Jurkat, Clone E6-1 (cell line): ENCODE measurements at regions not wholly inside any gene's neighbourhood (a gene's known extent, or its start where the extent isn't known, plus 50 kb on each side); places are given as distances from the start of the nearest gene placed in this dataset.
"Not testable (repeated sequence)": the region's sequence is repeated elsewhere in the genome, so short reads cannot be mapped to it uniquely, and the experiment has no call there.

ENCODE experiments used
- DNase-seq: peaks from one replicate; pipeline ENCODE4 v3.0.0-alpha.2; 2011; ENCODE audit warnings: low read depth, low spot score
- H3K4me3 ChIP-seq: 2 replicates; pipeline ENCODE4 v1.5.1; 2011; ENCODE audit warnings: mild to moderate bottlenecking, low read length, control low read depth, moderate library complexity

- H3K4me3 ChIP-seq: no peak overlapping the region
- DNase-seq: no peak
These were observed 147.7 kb downstream of the COG6 start for GRCh38 chr13:39803156-39803555.

- H3K4me3 ChIP-seq: no peak overlapping the region
These were observed 148.4 kb downstream of the COG6 start for GRCh38 chr13:39803851-39804250.

DNA sequence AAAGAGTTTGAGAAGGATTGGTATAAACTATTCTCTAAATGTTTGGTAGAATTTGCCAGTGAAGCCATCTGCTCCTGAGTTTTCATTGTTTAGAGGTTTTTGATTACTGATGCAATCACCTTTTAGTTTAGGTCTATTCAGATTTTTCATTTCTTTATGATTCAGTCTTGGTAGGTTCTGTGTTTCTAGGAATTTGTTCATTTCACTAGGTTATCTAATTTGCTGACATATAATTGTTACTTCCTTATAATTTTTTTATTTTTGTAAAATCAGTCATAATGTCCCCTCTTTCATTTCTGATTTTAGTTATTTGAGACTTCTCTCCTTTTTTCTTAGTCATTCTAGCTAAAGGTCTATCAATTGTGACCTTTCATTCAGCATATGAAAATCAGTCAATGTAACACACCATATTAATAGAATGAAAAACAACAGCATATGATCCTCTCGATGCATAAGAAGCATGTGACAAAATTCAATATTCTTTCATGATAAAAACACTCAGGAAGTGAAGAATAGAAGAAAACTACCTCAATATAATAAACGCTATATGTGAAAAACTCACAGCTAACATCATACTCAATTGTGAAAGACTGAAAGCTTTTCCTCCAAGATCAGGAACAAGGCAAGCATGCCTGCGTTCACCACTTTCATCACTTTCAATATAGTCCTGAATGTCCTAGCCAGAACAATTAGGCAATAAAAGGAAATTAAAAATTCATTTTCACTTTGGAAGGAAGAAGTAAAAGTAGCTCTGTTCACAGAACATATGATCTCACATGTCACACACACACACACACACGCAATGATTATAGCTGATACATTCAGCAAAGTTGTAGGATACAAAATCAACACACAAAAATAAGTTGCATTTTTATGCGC is 149.1 kb downstream of the COG6 start:
- no peak overlapping the region for H3K4me3 ChIP-seq
- DNase-seq: no peak

More at GRCh38 chr13:39803851-39804250, 148.4 kb downstream of the COG6 start:
- no peak for DNase-seq

GRCh38 chr13:39809466-39809865 is 154.0 kb downstream of the COG6 start:
- no peak for DNase-seq
- H3K4me3 ChIP-seq: no peak overlapping the region

GRCh38 chr13:39810091-39810877 is 154.8 kb downstream of the COG6 start:
- H3K4me3 ChIP-seq: no peak overlapping the region
- no peak for DNase-seq

GRCh38 chr13:39811051-39811450 is 155.6 kb downstream of the COG6 start:
- no peak overlapping the region for H3K4me3 ChIP-seq

DNA sequence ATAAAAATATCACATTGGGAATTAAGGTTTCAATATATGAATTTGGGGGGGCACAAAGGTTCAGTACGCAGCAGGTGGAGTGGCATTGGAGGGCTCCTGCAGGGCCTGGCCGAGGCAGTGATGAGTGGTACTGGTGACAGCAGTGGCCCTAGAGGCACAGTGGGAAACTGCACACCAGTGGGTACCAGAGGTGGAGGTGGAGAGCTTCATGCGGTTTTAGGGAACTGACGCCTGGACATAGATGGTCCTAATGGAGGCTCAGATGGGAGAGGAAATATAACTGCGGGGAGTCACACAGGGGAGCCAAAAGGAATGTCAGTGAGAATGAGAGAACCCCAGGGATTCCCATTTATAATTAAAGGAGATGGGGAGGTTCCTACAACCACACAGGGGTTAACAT is 156.2 kb downstream of the COG6 start:
- DNase-seq: no peak
- no peak overlapping the region for H3K4me3 ChIP-seq

More at GRCh38 chr13:39811051-39811450, 155.6 kb downstream of the COG6 start:
- DNase-seq: no peak

DNA sequence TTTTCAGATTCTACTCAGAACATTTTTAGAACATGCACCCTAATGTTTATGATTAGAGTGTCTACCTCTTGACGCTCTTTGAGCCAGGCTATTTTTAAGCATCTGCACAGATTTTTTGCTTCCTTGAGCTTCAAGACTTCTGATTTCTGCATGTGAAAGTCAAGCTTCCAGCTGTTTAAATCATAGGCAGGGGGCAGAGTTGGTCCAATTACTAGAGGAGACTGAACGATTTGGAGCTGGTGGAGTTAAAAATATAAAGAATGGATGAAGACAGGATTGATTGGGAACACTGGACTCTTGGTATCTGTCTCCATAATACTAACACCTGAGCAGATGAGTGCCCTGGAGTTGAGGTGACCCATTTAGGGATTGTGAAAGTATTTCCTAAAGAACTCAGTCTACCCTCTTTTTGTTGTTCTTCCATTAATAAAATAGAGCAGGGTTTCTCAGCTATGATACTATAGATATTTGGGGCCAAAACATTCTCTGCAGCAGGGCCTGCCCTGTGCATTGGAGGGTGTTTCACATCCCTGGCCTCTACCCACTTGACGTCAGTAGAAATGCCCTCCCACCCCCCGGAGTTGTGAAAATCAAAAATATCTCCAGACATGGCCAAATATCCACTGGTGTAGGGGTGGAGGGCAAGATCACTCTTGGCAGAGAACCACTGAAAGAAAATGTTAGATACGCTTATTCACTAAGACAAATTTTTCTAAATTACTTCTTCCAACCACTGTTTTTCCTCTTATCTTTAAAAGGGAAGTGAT is 160.1 kb downstream of the COG6 start:
- H3K4me3 ChIP-seq: no peak overlapping the region
- DNase-seq: no peak

- no peak overlapping the region for H3K4me3 ChIP-seq
- no peak for DNase-seq
These were observed 161.5 kb downstream of the COG6 start for GRCh38 chr13:39816936-39817335.

GRCh38 chr13:39818953-39819352 is 163.5 kb downstream of the COG6 start:
- DNase-seq: no peak
- no peak overlapping the region for H3K4me3 ChIP-seq

GRCh38 chr13:39820606-39821005 is 165.1 kb downstream of the COG6 start:
- H3K4me3 ChIP-seq: no peak overlapping the region
- DNase-seq: no peak

DNA sequence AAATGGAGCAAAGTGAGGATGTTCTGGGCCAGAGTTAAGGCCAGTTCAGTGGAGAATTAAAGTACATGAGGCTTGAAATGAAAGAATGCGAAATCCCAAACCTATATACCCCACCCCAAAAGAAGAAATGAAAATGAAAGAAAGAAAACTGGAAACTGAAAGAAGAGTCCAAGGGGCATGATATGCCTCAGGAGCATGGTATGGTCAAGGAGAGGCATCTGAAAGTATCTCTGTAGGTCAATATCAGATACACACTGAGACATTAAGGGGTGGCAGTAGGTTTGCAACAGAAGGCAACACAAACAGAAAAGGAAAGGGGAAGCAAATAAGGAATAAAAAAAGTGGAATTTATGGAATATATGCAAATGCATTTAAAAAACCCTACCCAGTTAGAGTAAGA is 166.5 kb downstream of the COG6 start:
- DNase-seq: no peak
- no peak overlapping the region for H3K4me3 ChIP-seq

DNA sequence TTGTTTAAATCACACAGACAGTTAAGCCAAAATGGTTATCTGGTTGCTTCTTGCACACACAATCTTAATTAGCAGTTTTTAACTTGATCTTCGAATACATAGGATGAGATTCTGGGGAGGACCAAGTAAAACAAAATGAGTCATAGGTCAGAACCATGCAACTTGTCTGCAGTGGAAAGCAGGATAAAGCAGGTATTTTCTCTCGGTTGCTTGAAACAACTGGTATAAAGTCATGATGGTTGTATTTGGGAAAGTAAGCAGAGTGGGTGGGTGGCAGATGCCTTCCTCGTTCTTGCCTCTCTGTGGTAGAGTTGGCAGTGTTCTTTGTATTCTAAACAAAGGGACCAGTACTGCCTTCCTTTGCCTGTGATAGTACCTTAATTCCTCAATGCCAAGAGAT is 167.0 kb downstream of the COG6 start:
- DNase-seq: no peak
- H3K4me3 ChIP-seq: no peak overlapping the region

DNA sequence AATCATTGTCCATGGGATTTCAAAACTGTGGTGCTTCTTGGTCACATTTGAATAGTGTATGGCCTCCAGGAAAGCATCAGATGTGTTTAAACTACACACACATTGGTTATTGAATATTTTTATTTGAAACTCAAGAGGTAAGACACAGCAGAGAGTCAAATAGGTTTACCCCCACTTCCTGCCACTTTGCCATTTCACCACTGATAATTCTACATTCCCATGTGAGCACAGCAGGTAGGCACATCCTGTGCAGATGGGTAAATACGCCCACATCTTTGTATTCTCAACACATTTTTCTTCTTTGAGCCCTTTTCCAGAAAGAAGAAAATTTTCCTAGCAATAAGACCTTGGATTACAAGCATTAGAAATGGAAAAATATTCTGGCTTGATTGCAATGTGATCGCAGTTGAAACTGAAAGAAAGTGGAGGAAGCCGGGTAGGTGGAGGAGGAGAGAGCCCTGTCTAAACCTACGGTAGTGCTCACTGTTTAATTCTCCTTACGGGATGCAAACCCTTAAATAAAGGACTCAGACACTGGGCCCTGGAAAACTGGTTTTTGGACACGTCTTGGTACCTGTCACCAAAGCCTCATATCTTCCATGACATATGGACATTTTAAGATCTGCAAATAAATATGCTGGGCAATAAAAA is 167.7 kb downstream of the COG6 start:
- DNase-seq: no peak

DNA sequence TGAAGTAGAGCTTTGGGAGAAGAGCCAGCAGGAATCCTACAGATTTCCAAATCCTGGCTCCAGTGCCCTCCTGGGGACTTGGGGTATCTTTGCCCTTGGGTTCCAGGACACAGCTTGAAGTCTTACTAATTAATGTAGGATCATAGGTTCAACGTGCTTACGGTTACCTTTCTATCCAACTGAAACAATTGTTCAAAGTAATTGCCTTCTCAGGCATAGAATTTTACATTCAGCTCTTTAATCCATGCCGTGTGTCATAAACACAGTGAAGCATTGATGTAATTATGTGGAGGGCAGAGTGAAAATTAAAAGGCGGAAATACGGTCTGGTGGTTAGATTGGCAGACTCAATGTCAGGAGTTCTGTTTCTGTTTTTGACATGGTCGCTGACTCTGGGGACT is 170.4 kb downstream of the COG6 start:
- no peak overlapping the region for H3K4me3 ChIP-seq

More for the DNA sequence above, 167.7 kb downstream of the COG6 start:
- H3K4me3 ChIP-seq: no peak overlapping the region

GRCh38 chr13:39835253-39835652 is 179.8 kb downstream of the COG6 start:
- no peak for DNase-seq
- no peak overlapping the region for H3K4me3 ChIP-seq

More for the DNA sequence above, 170.4 kb downstream of the COG6 start:
- no peak for DNase-seq

GRCh38 chr13:39836038-39836437 is 180.6 kb downstream of the COG6 start:
- H3K4me3 ChIP-seq: no peak overlapping the region
- no peak for DNase-seq

DNA sequence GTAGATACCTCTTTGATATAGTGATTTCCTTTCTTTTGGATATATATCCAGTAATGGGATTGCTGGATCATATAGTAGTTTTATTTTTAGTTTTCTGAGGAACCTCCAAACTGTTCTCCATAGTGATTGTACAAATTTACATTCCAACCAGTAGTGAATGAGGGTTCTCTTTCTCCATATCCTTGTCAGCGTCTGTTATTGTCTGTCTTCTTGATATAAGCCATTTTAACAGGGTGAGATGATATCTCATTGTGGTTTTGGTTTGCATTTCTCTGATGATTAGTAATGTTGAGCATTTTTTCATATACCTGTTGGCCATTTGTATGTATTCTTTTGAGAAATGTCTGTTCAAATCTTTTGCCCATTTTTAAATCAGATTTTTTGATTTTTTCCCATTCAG is 182.4 kb downstream of the COG6 start:
- not testable (repeated sequence) for DNase-seq, H3K4me3 ChIP-seq

DNA sequence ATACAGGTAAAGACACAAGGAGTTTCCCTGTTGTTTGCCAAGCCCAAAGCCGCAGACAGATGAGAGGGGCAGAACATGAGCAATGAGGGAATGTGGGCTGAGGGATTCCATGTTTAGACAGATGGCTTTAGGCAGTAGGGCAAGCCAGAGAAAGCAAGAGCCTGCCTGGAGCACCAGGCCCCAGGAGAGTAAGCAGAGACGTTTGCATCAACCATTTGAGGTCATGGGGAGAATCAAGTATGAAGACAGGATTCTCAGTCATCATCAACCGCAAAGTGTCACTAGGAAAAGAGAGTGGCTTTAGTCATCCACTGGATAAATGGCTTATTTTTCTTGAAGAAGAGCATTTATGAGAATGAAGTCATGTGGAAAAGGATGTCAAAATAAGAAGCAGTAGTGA is 184.7 kb downstream of the COG6 start:
- DNase-seq: no peak
- H3K4me3 ChIP-seq: no peak overlapping the region
